ENCODE measurements at regions not wholly inside any gene's neighbourhood (a gene's known extent, or its start where the extent isn't known, plus 50 kb on each side); places are given as distances from the start of the nearest gene placed in this dataset.

DNA sequence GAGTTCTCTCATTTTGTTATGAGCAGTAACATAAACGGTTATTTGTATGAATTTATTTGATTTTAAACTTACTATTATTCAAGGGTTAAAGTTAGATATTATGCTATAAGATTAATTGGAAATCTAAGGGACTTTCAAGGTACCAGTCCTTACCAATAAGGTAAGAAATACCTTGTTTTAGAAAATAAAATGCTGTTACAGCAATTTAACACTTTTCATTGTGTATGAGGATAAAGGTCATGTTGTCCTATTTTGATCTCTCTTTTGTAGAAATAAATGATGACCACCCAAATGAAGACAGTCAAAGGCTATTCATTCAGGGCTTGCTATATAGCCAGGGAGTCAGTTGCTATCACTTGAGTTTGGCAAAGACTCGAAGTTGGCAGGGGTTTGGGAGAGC is 1185.9 kb upstream of the GOT2 start:
- DNase-seq = no peak
- no peak overlapping the region for H3K4me3 Mint-ChIP-seq
- ATAC-seq = no peak
- no peaks in the 10 kb centered on the region for H3K4me1 Mint-ChIP-seq (ENCODE audit: low read depth)
- H3K36me3 Mint-ChIP-seq (ENCODE audit: low read depth) = no peaks in the 10 kb centered on the region
- no peaks in the 10 kb centered on the region for H3K27me3 Mint-ChIP-seq (ENCODE audit: low read depth)
- H3K27ac Mint-ChIP-seq = no peak overlapping the region
- POLR2A ChIA-PET = no interaction called here
- H3K9me3 Mint-ChIP-seq (ENCODE audit: insufficient read depth) = peaks cover 17% of the 10 kb centered on the region
- CTCF ChIA-PET = no interaction called here

DNA sequence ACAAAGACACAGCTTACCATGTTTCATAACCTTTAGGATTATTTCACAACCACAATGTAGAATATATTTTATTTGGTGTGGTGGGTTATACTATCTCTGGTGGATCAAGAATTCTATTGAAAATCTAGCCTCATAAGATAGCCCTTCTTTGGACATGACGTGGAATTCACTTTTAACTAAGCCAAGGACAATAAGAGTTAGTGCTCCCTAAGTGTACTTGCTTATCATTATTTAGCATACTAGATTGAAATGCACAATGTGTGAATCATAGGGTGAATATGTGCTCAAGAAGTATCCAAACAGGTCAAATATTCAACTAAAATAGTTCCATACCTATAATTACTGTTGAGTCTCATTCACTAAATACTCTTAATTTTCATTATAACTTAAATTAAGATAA is 1179.5 kb upstream of the GOT2 start:
- Mint-ChIP-seq H3K27me3 (ENCODE audit: low read depth) (no peaks in the 10 kb centered on the region), H3K27ac (no peak overlapping the region), H3K4me3 (no peak overlapping the region), H3K36me3 (ENCODE audit: low read depth) (no peaks in the 10 kb centered on the region), H3K4me1 (ENCODE audit: low read depth) (no peaks in the 10 kb centered on the region), H3K9me3 (ENCODE audit: insufficient read depth) (peaks cover 12% of the 10 kb centered on the region)
- DNase-seq (no peak), ATAC-seq (no peak)
- ChIA-PET CTCF (no interaction called here), POLR2A (no interaction called here)

DNA sequence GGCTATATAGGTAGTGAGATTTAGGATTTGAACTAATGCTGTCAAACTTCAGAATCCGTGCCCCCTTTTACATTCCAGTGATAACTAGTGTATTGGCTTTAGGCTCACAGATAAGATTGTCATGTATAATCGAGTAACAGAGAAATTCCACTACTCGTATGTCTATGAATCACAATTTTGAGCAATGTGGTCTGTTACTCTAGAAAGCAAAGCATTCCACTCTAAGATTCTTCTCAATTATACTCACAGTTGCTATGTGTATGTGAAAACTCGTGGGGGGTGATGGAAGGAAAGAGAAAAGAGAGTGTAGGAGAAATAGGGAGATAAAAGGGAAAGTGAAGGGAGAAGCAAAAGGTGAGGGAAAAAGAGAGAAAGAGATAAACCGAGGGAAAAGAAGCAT is 1175.1 kb upstream of the GOT2 start:
- CTCF ChIA-PET = no interaction called here
- Mint-ChIP-seq H3K27me3 (ENCODE audit: low read depth) (no peaks in the 10 kb centered on the region), H3K36me3 (ENCODE audit: low read depth) (no peaks in the 10 kb centered on the region), H3K4me3 (no peak overlapping the region), H3K27ac (no peak overlapping the region), H3K4me1 (ENCODE audit: low read depth) (no peaks in the 10 kb centered on the region), H3K9me3 (ENCODE audit: insufficient read depth) (peaks cover 9% of the 10 kb centered on the region)
- DNase-seq (no peak), ATAC-seq (no peak)
- POLR2A ChIA-PET = no interaction called here

DNA sequence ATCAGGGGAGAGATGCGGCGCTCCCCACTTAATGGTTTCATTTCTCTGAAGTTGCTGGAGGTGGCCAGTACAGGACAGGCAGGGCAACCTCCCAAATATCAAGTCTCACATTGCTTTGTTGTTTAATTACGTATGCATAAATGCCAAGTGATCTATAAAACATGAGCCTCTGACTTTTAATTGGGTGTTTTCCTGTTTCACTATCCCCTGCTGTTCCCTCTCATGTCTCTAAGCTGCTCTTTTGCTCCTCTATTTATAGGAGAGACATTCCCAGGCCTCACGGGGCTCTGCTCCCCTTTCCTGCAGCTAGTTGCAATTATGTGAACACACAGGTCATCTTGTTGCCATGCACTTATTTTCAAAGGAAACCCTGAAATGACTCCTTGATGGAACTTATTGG is 1173.5 kb upstream of the GOT2 start:
- H3K27ac Mint-ChIP-seq = no peak overlapping the region
- no peak for ATAC-seq
- H3K36me3 Mint-ChIP-seq (ENCODE audit: low read depth) = no peaks in the 10 kb centered on the region
- H3K4me3 Mint-ChIP-seq = no peak overlapping the region
- DNase-seq = no peak
- ChIA-PET CTCF (no interaction called here), POLR2A (no interaction called here)
- no peaks in the 10 kb centered on the region for H3K27me3 Mint-ChIP-seq (ENCODE audit: low read depth)
- H3K9me3 Mint-ChIP-seq (ENCODE audit: insufficient read depth) = peaks cover 14% of the 10 kb centered on the region
- no peaks in the 10 kb centered on the region for H3K4me1 Mint-ChIP-seq (ENCODE audit: low read depth)

DNA sequence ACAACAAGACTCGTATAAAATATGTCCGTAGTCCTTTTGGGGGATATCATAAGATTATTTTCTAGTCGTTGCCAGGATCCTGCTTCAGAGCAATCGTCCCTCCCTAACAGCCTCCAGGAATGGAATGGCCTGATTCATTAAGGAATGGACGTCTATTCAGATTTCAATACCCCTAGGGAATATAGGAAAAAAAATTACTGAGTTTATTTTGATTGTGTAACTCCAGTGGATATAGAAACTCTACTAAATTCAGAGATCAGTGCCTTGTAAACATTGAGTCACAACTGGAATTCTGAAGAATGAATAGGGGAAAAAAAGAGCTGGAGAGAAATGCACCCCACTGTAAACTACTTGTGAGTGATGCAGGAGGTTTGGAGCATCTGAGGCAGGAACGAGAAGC is 1171.5 kb upstream of the GOT2 start:
- POLR2A ChIA-PET = no interaction called here
- peaks cover 16% of the 10 kb centered on the region for H3K9me3 Mint-ChIP-seq (ENCODE audit: insufficient read depth)
- no peak for ATAC-seq

DNA sequence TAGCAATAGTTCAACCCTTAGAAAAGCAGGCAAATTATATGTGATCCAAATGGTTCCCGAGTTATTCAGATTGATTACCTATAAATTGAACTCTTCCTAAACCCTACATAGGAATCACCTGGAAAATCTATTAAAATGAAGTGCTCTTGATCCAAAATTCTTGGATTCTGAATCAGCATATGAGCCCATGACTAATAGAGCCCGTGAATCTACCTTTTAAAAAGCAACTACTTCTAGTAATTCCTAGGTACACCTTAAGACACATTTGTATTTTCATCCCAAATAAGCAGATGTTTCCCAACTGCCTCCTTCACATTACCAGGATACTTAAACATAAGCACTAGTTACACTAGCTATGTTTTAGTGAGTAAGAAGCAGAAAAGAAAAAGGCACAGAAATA is 1171.0 kb upstream of the GOT2 start:
- Mint-ChIP-seq H3K27me3 (ENCODE audit: low read depth) (no peaks in the 10 kb centered on the region), H3K27ac (no peak overlapping the region), H3K4me3 (no peak overlapping the region), H3K36me3 (ENCODE audit: low read depth) (no peaks in the 10 kb centered on the region), H3K4me1 (ENCODE audit: low read depth) (no peaks in the 10 kb centered on the region), H3K9me3 (ENCODE audit: insufficient read depth) (peaks cover 13% of the 10 kb centered on the region)
- no peak for ATAC-seq
- no peak for DNase-seq
- CTCF ChIA-PET = no interaction called here
- POLR2A ChIA-PET = no interaction called here

More for the DNA sequence above, 1171.5 kb upstream of the GOT2 start:
- CTCF ChIA-PET = no interaction called here
- Mint-ChIP-seq H3K36me3 (ENCODE audit: low read depth) (no peaks in the 10 kb centered on the region), H3K27me3 (ENCODE audit: low read depth) (no peaks in the 10 kb centered on the region), H3K4me3 (no peak overlapping the region), H3K27ac (no peak overlapping the region), H3K4me1 (ENCODE audit: low read depth) (no peaks in the 10 kb centered on the region)
- no peak for DNase-seq

DNA sequence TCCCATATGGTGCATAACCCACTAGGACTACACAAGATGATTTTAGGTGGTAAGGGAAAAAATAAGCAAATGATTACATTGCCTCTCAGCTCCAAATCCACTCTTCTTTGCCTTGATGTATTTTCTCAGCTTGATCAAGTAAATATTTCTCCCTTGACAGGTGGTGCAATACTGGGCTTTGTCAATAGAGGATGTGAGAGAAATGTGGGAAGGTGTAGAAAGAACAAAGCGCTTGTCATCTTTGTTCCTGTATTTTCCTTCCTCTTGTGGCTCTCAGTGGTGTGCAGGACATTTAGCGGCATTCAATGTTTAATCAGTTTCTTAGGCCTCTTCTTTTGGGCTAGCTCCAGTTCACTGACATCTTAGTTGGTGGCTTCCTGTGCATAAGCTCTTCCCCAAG is 1165.8 kb upstream of the GOT2 start:
- Mint-ChIP-seq H3K27ac (no peak overlapping the region), H3K4me1 (ENCODE audit: low read depth) (no peaks in the 10 kb centered on the region), H3K4me3 (no peak overlapping the region), H3K9me3 (ENCODE audit: insufficient read depth) (peaks cover 11% of the 10 kb centered on the region), H3K27me3 (ENCODE audit: low read depth) (no peaks in the 10 kb centered on the region), H3K36me3 (ENCODE audit: low read depth) (no peaks in the 10 kb centered on the region)
- ChIA-PET CTCF (interaction anchor here (0.6 kb wide), 1 partner anchor 734 kb away, joined by 3 read pairs; no protein-coding TSS in a partner anchor), POLR2A (no interaction called here)
- DNase-seq = no peak
- no peak for ATAC-seq

DNA sequence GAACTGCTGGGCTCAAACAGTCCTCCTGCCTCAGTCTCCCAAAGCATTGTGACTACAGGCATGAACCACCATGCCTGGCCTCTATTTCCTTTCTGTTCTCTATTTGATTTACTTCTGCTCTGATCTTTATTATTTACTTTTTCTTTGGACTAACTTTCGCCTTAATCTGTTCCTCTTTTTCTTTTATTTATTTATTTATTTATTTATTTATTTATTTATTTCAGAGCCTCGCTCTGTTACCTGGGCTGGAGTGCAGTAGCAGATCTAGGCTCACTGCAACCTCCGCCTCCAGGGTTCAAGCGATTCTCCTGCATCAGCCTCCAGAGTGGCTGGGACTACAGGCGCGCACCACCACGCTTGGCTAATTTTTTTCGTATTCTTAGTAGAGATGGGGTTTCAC is 1158.3 kb upstream of the GOT2 start:
- POLR2A ChIA-PET = no interaction called here
- Mint-ChIP-seq H3K4me1 (ENCODE audit: low read depth) (no peaks in the 10 kb centered on the region), H3K27ac (no peak overlapping the region), H3K27me3 (ENCODE audit: low read depth) (no peaks in the 10 kb centered on the region), H3K36me3 (ENCODE audit: low read depth) (no peaks in the 10 kb centered on the region), H3K9me3 (ENCODE audit: insufficient read depth) (peaks cover 28% of the 10 kb centered on the region), H3K4me3 (no peak overlapping the region)
- ATAC-seq (no peak), DNase-seq (no peak)
- CTCF ChIA-PET = no interaction called here

DNA sequence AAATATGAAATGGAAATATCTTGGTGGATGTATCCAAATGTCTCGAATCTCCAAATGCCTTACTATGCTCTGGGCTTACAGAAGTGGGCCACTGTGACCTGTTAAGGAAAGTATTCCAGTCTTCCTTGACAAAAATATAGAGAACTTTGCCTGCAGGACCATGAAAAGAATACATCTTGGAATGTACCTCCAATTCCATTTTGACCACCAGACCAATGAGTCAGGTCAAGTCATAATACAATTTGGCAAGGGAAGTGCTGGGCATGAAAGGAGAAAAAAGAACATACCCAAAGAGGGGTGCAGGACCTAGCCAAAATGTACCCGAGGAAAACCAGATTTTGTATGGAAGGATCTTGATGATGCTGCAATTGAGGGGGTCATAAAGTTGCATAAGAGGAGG is 1153.7 kb upstream of the GOT2 start:
- Mint-ChIP-seq H3K4me3 (no peak overlapping the region), H3K27me3 (ENCODE audit: low read depth) (no peaks in the 10 kb centered on the region), H3K9me3 (ENCODE audit: insufficient read depth) (peaks cover 18% of the 10 kb centered on the region), H3K27ac (no peak overlapping the region), H3K36me3 (ENCODE audit: low read depth) (no peaks in the 10 kb centered on the region), H3K4me1 (ENCODE audit: low read depth) (no peaks in the 10 kb centered on the region)
- no peak for DNase-seq
- ChIA-PET CTCF (no interaction called here), POLR2A (no interaction called here)
- ATAC-seq = no peak

DNA sequence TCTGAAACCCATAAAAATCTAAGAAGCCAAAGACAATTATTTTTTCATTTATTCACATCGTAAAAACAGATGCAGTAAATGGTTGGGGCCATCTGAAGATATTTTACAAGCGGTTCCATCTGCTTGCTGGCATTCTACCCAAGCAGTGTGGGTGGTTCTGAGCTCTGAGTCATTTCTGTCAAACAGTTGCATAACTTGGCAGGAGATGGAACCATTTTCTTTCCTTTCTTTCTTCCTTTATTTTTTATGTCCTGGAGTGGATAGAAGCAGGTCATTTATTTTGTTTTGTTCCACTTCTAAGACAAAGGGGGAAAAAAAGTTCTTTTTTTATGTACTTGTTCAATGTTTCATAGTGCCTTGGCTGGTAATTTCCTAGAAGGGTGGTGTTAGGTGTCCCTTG is 1151.9 kb upstream of the GOT2 start:
- Mint-ChIP-seq H3K4me3 (no peak overlapping the region), H3K27me3 (ENCODE audit: low read depth) (no peaks in the 10 kb centered on the region), H3K4me1 (ENCODE audit: low read depth) (no peaks in the 10 kb centered on the region), H3K27ac (no peak overlapping the region), H3K9me3 (ENCODE audit: insufficient read depth) (peaks cover 12% of the 10 kb centered on the region), H3K36me3 (ENCODE audit: low read depth) (no peaks in the 10 kb centered on the region)
- no peak for ATAC-seq
- CTCF ChIA-PET = no interaction called here
- POLR2A ChIA-PET = no interaction called here
- no peak for DNase-seq

DNA sequence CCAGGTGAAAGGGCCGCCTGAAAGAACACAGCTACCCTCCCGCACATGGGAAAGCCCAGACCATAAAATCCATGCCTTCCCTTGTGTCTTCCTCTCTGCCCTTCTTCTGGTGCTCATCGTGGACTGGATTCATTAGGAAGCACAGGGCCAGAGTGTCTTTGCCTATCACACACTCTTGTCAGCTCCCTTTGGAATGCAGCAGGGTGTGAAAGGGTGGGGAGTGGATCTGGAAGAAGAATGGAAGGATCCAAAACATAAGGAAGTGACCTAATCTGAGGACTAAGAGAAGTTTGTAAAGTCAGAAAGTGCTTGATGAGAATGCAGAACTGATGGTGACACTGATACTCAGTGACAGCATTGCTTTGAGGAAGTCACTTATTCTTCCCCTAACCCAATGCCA is 1147.3 kb upstream of the GOT2 start:
- Mint-ChIP-seq H3K36me3 (ENCODE audit: low read depth) (no peaks in the 10 kb centered on the region), H3K4me3 (no peak overlapping the region), H3K9me3 (ENCODE audit: insufficient read depth) (peaks cover 9% of the 10 kb centered on the region), H3K27ac (no peak overlapping the region), H3K27me3 (ENCODE audit: low read depth) (no peaks in the 10 kb centered on the region), H3K4me1 (ENCODE audit: low read depth) (no peaks in the 10 kb centered on the region)
- POLR2A ChIA-PET = no interaction called here
- DNase-seq = no peak
- ATAC-seq = no peak
- CTCF ChIA-PET = no interaction called here

DNA sequence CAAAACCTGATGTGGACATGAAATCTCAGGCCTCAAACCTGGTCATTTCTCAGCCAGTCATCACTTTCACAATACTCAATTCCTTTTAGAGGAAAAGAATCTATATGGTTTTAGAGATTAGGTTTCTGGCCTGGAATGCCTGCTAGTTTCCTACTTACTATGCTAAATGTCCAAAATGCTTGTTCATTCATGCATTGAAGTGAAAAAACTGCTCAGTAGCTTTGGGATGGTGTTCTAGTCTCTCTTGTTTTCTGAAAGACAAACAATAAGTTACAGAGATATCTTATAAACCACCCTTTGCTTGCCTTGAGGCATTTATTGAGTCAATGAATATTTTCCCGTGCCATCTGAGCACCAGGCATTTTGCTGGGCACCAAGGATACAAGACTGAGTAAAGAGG is 1146.5 kb upstream of the GOT2 start:
- Mint-ChIP-seq H3K9me3 (ENCODE audit: insufficient read depth) (peaks cover 9% of the 10 kb centered on the region), H3K27me3 (ENCODE audit: low read depth) (no peaks in the 10 kb centered on the region), H3K4me1 (ENCODE audit: low read depth) (no peaks in the 10 kb centered on the region), H3K36me3 (ENCODE audit: low read depth) (no peaks in the 10 kb centered on the region), H3K27ac (no peak overlapping the region), H3K4me3 (no peak overlapping the region)
- ATAC-seq (no peak), DNase-seq (no peak)
- CTCF ChIA-PET = no interaction called here
- POLR2A ChIA-PET = no interaction called here

DNA sequence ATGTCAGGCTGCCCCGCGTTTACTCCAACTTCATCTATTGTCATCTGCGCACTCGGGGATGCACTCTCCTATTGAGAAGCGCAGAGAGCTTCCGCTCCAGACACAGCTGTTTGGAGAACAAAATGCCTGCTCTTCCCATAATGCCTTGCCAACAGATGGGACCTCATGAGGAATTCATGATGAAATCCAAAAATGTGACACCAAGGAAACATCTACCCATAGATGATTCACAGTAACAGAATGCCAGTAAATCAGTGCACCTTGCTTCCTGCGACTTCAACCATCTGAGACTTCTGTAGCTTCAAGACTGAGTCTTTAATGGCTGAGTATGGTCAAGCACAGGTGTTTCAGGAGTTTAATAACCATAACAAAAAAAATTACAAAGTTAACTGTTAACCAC is 1144.9 kb upstream of the GOT2 start:
- Mint-ChIP-seq H3K27ac (no peak overlapping the region), H3K27me3 (ENCODE audit: low read depth) (no peaks in the 10 kb centered on the region), H3K4me1 (ENCODE audit: low read depth) (no peaks in the 10 kb centered on the region), H3K4me3 (no peak overlapping the region), H3K9me3 (ENCODE audit: insufficient read depth) (peaks cover 15% of the 10 kb centered on the region), H3K36me3 (ENCODE audit: low read depth) (no peaks in the 10 kb centered on the region)
- no peak for DNase-seq
- ChIA-PET POLR2A (no interaction called here), CTCF (no interaction called here)
- ATAC-seq = no peak

DNA sequence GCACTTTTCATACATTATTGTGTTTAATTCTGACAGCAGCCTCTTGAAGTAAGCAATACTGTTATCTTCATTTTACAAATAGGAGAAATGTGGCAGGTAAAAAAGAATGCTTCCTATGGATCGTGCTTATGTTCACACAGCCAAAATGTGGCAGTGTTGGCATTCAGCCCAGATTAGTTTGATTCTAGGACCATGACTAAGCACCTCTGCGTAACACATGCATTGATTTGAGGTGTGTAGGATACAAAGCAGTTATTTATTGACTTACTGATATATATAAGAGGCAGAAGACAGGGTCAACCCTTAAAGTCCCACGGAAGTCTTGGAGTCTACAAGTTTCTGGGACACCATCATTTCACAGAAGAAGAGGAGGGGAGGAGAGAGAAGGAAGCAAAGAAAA is 1144.4 kb upstream of the GOT2 start:
- no peaks in the 10 kb centered on the region for H3K4me1 Mint-ChIP-seq (ENCODE audit: low read depth)
- CTCF ChIA-PET = no interaction called here
- H3K27me3 Mint-ChIP-seq (ENCODE audit: low read depth) = no peaks in the 10 kb centered on the region
- no peak overlapping the region for H3K27ac Mint-ChIP-seq
- H3K36me3 Mint-ChIP-seq (ENCODE audit: low read depth) = no peaks in the 10 kb centered on the region
- ATAC-seq (no peak), DNase-seq (no peak)
- peaks cover 15% of the 10 kb centered on the region for H3K9me3 Mint-ChIP-seq (ENCODE audit: insufficient read depth)
- POLR2A ChIA-PET = no interaction called here
- no peak overlapping the region for H3K4me3 Mint-ChIP-seq
